Left forelimb (tissue), 1 donor: ENCODE measurements at regions not wholly inside any gene's neighbourhood (a gene's known extent, or its start where the extent isn't known, plus 50 kb on each side); places are given as distances from the start of the nearest gene placed in this dataset.

ENCODE experiments used
- DNase-seq: peaks from one replicate; pipeline ENCODE4 v3.0.0-alpha.2; 2018; ENCODE audit warnings: low spot score

- no peak for DNase-seq
These were observed 119.9 kb upstream of the COL1A2 start for GRCh38 chr7:94274828-94275227.

DNA sequence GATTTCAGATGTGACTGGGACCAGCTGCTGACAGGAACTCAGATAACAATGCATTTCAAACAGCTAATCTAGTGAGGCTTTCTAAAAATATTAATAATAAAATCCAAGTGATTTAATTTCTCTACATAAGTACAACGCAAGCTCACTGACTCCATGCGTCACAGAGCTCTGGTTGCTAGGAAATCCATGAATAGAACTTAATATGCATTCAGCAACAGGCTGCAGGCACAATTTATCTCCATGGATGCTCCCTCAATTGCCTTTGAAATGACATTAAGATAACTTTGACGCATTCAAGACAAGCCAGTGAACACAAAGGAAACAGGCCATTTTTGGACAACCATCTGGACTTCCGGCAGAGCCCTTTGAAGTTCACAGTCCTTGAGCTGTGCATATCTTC lies 118.7 kb upstream of the COL1A2 start:
- DNase-seq = no peak

GRCh38 chr7:94276795-94277194 lies 117.9 kb upstream of the COL1A2 start:
- no peak for DNase-seq

DNA sequence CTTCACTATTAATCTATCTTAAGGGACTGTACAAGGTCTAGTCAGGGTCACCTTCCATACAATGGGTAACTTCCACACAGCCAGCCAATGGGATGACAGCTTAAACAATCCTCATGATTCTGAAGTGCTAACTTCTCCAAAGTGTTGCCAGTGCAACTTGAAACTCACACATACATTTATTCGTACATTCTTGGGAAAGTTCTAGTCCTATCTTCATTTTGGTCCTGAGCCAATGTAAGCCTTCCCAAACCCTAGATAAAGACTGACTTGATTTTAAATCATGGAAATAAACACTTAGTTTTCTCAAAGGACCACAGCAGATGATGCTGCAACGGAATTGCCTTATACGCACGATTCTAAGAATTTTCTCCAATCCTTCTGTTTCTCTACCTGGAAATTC lies 117.5 kb upstream of the COL1A2 start:
- DNase-seq = no peak

DNA sequence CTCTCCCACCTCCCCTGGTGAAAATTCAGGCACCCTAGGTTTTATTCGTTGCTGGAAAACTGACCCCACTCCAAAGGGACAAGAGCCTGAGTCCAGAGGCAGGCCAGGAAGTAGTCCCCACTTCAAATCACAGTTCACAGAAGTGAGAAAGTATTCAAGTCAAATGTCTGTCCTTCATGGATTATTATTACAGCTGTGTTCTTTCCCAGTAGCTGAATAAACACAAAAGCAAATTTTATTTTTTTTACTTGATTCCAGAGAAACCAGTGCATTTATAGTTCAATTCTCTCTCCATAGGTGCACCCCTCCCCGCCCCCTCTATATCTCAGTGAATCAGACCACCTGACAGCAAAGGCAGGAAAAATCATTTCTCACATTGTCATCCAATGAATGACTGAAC lies 113.8 kb upstream of the COL1A2 start:
- DNase-seq = no peak

- no peak for DNase-seq
These were observed 110.6 kb upstream of the COL1A2 start for GRCh38 chr7:94284104-94284503.

- no peak for DNase-seq
These were observed 108.6 kb upstream of the COL1A2 start for GRCh38 chr7:94286111-94286510.

DNA sequence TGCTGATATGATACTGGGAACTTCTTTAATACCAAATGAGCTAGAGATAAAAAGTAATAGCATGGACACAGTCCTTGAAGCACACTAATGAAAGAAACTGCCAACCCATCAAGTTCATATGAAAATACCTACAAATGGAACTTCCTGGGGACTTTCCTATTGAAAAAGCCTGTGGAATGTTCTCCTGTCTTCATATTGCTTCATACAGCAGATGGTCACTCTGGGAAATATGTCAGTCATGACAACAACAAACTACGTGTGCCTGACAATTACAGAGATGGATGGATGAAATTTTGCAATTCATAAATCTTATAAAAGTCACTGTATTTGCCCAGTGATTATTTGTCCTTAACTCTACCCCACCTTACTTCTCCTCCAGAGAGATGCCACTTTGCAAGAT lies 106.6 kb upstream of the COL1A2 start:
- no peak for DNase-seq

GRCh38 chr7:94289071-94289470 lies 105.6 kb upstream of the COL1A2 start:
- peak; percentile 72 for DNase-seq

- no peak for DNase-seq
These were observed 100.1 kb upstream of the COL1A2 start for GRCh38 chr7:94294471-94295131.

- DNase-seq = peak; percentile 69
These were observed 98.8 kb upstream of the COL1A2 start for GRCh38 chr7:94295850-94296249.

DNA sequence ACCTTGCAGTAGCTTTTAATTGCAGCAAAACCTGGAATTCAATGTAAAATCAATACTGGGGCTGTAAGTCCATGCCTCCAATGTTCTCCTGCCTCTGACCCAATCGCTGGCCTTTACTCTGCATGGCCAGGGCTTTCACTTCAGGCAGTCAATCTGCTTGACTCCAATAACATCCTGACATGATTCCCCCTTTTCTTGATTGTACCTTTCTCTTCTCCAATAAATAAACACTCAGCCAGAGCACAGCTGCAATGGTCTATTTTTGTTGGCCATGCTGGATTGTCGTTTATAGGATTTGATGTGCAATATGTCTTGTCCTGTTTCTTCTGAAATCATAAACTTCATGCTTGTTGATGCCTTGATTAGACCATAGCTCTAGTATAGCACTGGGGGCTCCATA lies 97.8 kb upstream of the COL1A2 start:
- DNase-seq = no peak

- DNase-seq = peak; percentile 82
These were observed 97.3 kb upstream of the COL1A2 start for GRCh38 chr7:94297397-94297838.

GRCh38 chr7:94298943-94299342 lies 95.8 kb upstream of the COL1A2 start:
- no peak for DNase-seq

GRCh38 chr7:94300176-94300835 lies 94.4 kb upstream of the COL1A2 start:
- DNase-seq = no peak

DNA sequence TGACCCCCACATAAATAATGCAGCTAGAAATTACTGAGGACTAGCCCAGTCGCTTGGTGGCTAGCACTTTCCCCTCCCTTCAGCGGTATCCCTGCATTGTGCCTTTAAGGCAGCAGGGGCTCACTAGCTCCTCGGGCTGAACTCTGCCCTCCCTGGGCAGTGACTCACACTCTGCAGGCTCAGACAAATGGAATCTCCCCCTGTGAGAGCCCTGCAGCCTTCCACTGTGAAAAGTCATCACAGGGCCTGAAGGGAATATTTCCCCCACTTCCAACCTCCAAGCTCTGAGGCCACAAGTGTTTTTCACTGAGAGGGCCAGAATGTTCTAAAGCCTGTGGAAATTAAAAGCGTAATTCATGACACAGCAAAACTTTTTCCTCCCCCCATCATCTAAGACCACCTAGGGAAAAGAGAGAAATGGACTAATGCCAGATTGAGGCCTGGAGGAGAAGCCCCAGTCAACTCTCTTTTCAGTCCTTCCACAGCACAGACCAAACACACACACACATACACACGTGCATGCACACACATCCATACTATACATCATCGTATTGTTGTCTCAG lies 93.6 kb upstream of the COL1A2 start:
- peak; percentile 70 for DNase-seq

DNA sequence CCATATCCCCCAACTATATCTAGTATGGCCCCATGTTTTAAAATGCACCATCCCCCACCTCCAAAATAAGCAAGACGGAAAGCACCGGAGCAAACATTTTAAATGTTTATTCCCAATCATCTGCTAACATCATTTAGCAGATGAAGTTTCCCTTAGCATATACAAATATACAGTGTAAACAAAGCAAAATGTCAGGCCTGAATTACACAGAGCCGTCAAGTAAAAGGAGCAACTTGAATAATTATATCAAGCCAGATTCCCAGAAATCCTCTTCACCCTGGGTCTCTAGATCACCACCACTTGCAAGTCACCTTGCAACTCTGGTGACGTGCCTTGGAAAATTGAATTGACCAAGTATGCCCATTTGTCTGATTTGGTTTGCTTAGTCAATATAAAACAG lies 91.6 kb upstream of the COL1A2 start:
- DNase-seq = no peak

GRCh38 chr7:94303695-94304094 lies 91.0 kb upstream of the COL1A2 start:
- DNase-seq = peak; percentile 80

GRCh38 chr7:94304878-94305277 lies 89.8 kb upstream of the COL1A2 start:
- no peak for DNase-seq

DNA sequence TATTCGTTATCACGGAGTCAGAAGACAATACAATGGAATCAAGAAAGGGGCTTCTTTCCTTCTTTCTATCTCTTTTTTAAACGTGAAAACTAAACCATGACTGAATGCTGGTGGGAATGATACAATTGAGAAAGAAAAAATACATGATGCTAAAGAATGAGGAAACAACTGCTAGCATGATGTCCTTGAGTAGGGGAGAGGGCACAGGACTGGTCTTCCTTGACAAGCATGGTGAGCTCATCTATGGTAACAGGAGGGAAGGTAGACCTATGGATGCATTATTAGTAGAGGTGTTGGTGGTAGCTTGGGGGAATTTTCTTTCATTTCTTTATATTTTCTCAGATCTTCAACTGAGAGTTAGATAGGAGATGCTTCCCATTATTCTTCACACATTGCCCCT lies 88.9 kb upstream of the COL1A2 start:
- no peak for DNase-seq

GRCh38 chr7:94307399-94308048 lies 87.2 kb upstream of the COL1A2 start:
- DNase-seq = no peak

GRCh38 chr7:94311515-94311914 lies 83.2 kb upstream of the COL1A2 start:
- DNase-seq = no peak

DNA sequence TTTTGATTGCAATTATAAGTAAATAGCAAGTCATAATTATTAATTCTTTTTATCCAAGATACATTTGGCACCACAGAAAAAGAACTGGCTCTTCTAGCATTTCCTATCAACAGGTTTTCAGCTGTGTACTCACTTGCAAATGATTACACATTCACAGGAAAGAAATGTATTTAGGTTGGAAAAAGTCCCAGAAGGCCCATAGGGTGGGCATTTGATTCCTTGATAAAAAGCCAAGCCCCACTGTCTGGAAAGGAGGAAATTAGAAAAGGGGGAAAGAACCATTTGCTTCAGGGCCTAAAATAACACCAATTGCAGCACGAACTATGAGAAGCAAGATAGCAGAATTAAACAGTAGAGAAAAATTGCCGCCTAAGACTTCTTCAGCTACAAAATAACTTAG lies 80.8 kb upstream of the COL1A2 start:
- DNase-seq = no peak
